ENCODE measurements at regions not wholly inside any gene's neighbourhood (a gene's known extent, or its start where the extent isn't known, plus 50 kb on each side); places are given as distances from the start of the nearest gene placed in this dataset.
"Not testable (repeated sequence)": the region's sequence is repeated elsewhere in the genome, so short reads cannot be mapped to it uniquely, and the experiment has no call there.

GRCh38 chr10:33501161-33501560 is 166.7 kb upstream of the NRP1 start:
- no peak for DNase-seq (ENCODE audit: low read depth)

DNA sequence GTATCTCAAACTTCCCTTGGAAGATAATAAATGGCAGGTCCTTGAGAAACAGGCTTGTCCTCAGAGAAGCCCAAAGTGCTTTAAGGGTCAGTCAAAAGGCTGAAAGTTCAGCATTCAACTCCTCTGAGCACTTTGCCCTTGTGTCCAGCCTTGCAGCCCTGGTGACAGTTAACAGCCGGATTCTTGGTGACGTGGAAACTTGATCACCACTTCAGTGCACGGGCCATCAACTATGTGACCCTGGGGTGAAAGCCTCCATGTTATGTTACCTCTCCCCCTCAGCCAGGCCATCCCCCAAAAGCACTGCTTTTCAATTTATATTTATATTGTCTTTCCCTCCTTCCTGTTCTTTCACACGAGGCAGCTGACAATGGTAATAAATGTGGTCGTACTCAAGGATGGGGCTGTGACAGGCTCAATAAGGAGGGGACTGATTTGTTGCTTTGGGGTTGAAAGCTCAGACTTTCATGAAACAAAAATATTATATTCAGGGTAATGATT is 164.0 kb upstream of the NRP1 start:
- no peak for DNase-seq (ENCODE audit: low read depth)

DNA sequence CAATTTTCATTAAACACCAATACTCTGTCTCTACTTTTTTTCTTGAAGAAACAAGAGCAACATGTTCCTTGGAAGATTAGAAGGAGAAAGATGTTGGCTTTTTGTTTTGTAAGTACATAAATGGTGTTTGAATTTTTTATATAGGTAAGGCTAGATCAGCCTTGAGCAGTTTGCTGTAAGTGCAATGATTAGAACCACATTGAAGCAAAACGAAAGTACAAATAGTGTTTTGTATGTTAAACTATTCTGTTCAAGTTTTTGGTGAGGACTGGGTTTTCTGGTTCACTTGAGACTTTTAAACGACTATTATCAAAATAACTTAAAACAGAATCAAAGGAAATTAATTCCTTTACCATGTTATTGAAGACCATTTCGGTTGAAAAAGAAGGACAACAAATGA is 162.9 kb upstream of the NRP1 start:
- no peak for DNase-seq (ENCODE audit: low read depth)

GRCh38 chr10:33496096-33496495 is 161.6 kb upstream of the NRP1 start:
- no peak for DNase-seq (ENCODE audit: low read depth)

DNA sequence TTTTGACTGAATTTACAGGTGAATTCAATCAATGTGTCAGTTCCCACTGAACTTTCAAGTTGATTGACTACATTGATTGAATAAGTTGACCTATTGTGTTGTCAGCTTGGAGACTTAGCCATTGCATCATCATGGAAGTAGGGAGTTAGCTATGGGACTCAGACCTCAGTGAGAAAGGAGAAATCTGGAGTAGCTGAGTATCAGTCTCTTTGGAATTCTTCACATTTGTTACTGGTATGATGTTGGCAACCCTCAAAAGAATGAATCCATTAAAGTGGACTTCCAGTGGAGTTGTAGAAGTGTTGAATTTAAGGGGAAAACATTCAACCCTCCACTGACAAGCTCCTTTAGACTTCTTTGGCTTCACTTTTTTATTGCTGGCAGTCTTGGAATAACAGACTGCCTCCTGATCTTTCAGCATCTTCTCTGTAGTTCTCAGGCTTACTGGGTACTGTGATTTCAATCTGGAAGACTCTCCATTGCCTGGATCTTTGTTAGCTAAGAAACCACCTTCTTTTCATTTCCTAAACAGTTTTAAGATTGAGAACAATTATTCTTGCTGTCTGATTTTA is 160.3 kb upstream of the NRP1 start:
- DNase-seq (ENCODE audit: low read depth), result no peak

GRCh38 chr10:33493978-33494377 is 159.5 kb upstream of the NRP1 start:
- DNase-seq (ENCODE audit: low read depth), result no peak

GRCh38 chr10:33493497-33493896 is 159.0 kb upstream of the NRP1 start:
- no peak for DNase-seq (ENCODE audit: low read depth)

DNA sequence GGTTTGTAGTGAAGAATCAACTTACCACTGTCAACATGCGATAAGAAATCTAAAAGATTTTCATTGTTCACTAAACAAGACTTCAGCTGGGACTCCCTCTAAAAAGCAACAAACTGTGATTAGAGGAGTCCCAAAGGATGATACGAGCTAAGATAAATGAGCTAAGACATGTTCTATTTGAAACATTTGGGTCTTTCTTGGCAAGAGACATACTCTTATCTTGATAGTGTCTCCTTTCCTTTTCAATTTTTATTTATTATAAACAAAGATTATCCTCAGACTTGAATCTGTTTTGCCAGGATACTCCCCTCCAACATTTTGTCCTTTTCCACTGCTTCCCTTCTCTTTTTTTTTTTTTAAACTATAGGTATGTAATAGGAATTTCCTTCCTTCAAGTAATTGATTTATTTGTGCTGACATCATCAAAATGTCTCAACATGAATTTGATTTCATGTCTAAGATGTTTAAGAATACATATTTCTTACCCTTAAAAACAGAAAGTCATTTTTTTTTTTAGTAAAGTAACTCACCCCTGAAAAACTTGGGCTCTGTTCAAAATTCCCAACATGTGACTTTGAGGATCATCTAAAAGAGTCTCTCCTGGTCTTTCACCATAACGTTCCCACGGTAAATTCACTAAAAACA is 158.4 kb upstream of the NRP1 start:
- no peak for DNase-seq (ENCODE audit: low read depth)

GRCh38 chr10:33489501-33490176 is 155.2 kb upstream of the NRP1 start:
- peak; percentile 4 for DNase-seq (ENCODE audit: low read depth)

GRCh38 chr10:33487014-33487776 is 152.7 kb upstream of the NRP1 start:
- DNase-seq (ENCODE audit: low read depth), result peak; percentile 10

GRCh38 chr10:33485276-33485675 is 150.8 kb upstream of the NRP1 start:
- no peak for DNase-seq (ENCODE audit: low read depth)

DNA sequence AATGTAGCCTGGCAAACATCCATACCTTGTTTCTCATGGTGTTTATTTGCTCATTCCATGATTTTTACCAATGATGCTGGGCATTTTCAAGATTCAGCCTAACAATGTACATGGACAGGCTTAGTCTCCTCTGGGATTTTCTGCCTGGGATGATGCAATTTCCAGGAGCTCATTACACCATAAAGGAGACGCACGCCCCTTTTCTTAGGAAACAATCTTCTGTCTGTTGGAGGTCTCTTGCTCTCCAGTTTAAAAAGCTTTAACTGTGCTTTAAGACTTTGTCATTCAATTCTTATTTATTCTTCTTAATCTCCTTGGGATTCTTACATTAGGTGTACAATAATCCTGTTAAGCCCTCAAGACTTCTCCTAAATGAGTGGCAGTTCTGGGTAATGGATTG is 150.3 kb upstream of the NRP1 start:
- peak; percentile 79 for DNase-seq (ENCODE audit: low read depth)

- no peak for DNase-seq (ENCODE audit: low read depth)
These were observed 149.3 kb upstream of the NRP1 start for GRCh38 chr10:33483816-33484190.

DNA sequence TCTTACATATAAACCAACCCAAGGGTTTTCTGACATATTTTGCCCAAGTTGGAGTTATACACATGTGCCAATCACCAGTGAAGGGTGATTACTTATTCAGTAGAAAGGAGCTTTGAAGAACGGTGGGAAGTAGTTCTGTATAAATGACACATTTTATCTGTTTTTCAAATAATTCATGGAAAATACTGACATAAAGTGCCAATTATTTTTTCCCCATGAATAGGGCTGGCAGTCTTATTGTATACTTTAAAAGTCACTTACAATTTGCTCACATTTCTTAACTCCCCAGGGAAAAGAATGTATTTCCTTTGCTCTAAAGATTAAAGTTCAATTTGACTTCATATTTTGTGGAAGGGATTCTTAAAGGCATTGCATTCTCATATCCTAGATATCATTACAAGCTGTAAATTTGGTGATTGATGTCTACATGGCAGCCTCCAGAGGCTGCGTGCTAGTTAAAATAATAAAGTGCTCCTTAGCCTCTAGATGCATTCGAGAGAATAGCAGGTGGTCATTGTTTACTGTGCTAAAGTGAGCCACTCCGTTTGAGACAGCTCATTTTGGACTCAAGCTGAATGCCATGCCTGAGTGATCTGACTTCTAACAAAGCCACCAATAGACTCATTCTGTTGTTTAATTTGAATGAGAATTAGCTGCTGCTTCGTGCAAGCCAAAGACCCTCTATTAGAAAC is 148.8 kb upstream of the NRP1 start:
- no peak for DNase-seq (ENCODE audit: low read depth)

DNA sequence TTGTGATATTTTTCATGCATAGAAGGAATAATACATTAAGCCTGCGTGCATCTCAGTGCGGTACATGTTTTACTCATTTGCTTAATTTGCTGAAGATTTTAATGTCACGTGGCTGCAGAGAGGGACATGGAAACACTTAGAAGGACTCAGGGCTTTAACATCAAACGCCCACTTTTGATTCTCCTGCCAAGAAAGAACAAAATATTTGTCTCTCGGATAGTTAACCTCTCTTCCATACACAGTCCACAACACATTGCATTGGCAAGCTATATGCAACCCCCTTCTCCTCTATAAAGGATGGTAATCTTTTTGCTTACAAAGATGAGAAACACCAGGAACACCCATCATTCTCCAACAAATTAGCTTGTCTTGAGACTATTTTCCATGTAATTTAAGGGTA is 148.0 kb upstream of the NRP1 start:
- DNase-seq (ENCODE audit: low read depth), result no peak

DNA sequence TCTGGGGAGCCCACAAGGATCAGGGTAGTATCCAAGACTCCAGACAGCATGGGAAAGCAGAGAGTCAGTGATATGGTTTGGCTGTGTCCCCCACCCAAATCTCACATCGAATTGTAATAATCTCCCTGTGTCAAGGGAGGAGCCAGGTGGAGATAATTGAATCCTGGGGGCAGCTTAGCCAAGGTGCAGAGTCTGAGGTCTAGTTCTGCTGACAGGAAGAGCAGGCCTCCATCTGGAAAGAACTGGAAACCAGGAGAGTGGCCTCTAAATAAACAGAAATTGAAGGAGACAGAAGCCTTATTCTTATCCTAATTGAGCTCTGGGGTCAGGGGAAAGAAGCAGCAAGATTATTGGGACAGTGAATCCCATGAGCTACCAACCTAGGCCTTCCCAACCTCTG is 146.7 kb upstream of the NRP1 start:
- DNase-seq (ENCODE audit: low read depth), result no peak

- DNase-seq (ENCODE audit: low read depth), result not testable (repeated sequence)
These were observed 145.9 kb upstream of the NRP1 start for GRCh38 chr10:33480417-33480816.

- no peak for DNase-seq (ENCODE audit: low read depth)
These were observed 144.2 kb upstream of the NRP1 start for GRCh38 chr10:33478675-33479125.

- DNase-seq (ENCODE audit: low read depth), result no peak
These were observed 143.7 kb upstream of the NRP1 start for GRCh38 chr10:33478089-33478674.

DNA sequence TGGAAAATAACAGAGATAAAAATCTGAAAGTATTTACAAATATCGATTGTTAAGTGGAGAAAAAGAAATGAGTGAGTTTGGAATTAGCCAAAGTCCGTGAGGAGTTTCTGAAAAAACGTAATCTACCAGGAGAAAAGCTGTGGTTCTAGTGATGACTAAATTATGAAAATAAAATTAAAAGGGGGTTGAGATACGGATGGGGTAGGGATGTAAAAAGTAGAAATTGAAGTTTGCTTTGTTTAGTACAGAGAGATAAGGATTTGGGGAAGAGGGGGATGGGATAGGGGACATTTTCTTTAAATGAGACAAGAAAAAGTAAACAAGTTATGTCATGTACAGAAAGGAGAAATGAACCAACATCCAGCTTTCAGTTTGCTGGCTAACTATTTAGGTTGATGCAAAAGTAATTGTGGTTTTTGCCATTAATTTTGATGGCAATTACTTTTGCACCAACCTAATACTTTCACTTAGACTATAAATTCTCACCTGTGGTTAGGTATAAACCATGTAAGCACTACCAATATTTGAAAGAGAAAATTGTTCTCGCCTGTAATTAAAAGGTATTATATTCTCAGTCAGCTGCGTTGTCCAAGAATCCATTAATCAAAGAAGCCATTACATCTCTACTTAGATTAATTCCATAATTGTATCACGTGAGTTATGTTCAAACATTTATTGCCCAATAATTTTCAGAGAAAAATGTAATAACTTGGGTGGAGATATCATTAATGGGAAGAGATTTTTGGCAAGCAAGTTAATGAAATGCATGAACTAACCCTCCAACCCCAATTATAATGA is 143.0 kb upstream of the NRP1 start:
- DNase-seq (ENCODE audit: low read depth), result no peak

DNA sequence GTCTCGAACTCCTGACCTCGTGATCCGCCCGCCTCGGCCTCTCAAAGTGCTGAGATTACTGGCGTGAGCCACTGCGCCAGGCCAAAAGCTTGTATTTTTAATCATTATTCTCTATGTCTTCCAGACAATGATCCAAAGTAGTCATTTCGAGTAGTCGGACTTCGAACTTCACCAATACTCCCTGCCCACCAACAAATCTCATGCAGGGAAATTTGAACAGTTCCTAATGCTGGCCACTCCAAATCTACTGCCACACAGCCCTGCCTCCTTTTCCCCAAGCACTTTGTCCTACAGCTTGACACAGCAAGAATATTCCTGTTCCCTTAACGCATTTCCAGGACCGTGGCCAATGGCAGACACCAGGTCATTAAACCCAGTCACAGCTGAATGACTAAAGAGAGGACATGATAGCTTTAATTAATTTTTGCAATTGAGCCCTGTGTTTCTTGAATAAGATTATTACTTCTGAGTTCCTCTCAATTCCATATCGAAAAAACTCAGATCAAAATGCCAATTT is 142.3 kb upstream of the NRP1 start:
- DNase-seq (ENCODE audit: low read depth), result no peak
